Astrocyte (in vitro differentiated cells and primary cell): ENCODE measurements at regions not wholly inside any gene's neighbourhood (a gene's known extent, or its start where the extent isn't known, plus 50 kb on each side); places are given as distances from the start of the nearest gene placed in this dataset.
"Not testable (repeated sequence)": the region's sequence is repeated elsewhere in the genome, so short reads cannot be mapped to it uniquely, and the experiment has no call there.

Source experiments
- DNase-seq: peaks from one replicate; pipeline ENCODE4 v3.0.0-alpha.2; 2010; ENCODE audit warnings: low read depth
- FAIRE-seq: peaks from 2 replicates; lab custom pipeline; 2011; peaks lifted over from hg19 to GRCh38; lab: Jason Lieb, UNC
- H2AFZ ChIP-seq: 2 replicates; pipeline ENCODE4 v1.6.0; 2012; ENCODE audit warnings: low read depth, low read length, inconsistent platforms
- H3K27ac ChIP-seq: 2 replicates; pipeline ENCODE4 v1.5.1; 2011; ENCODE audit warnings: low read depth, low read length, inconsistent platforms
- H3K27me3 ChIP-seq: 2 replicates; pipeline ENCODE4 v1.6.0; 2011; ENCODE audit warnings: low read length, inconsistent platforms; ENCODE audit not compliant: insufficient read depth
- H3K36me3 ChIP-seq: 2 replicates; pipeline ENCODE4 v1.5.1; 2011; ENCODE audit warnings: low read length, inconsistent platforms; ENCODE audit not compliant: insufficient read depth
- H3K4me1 ChIP-seq: 2 replicates; pipeline ENCODE4 v1.5.1; 2011; ENCODE audit warnings: low read length, inconsistent platforms; ENCODE audit not compliant: insufficient read depth
- H3K4me2 ChIP-seq: 2 replicates; pipeline ENCODE4 v1.6.0; 2012; ENCODE audit warnings: low read length, inconsistent platforms
- H3K4me3 ChIP-seq: 2 replicates; pipeline ENCODE4 v1.5.1; 2011; ENCODE audit warnings: low read depth, mild to moderate bottlenecking, low read length, inconsistent platforms; ENCODE audit not compliant: insufficient read depth
- H3K79me2 ChIP-seq: 2 replicates; pipeline ENCODE4 v1.6.0; 2012; ENCODE audit warnings: mild to moderate bottlenecking, low read length, inconsistent platforms; ENCODE audit not compliant: insufficient read depth
- H3K9ac ChIP-seq: 2 replicates; pipeline ENCODE4 v1.6.0; 2012; ENCODE audit warnings: mild to moderate bottlenecking, low read length, inconsistent platforms
- H3K9me3 ChIP-seq: 2 replicates; pipeline ENCODE4 v1.5.1; 2012; ENCODE audit warnings: low read depth, mild to moderate bottlenecking, low read length, inconsistent platforms; ENCODE audit not compliant: insufficient read depth
- H4K20me1 ChIP-seq: 2 replicates; pipeline ENCODE4 v1.6.0; 2012; ENCODE audit warnings: low read length, inconsistent platforms; ENCODE audit not compliant: insufficient read depth
- H3K27ac Mint-ChIP-seq: one replicate; pipeline ENCODE4 v1.8.0; 2021; ENCODE audit warnings: mild to moderate bottlenecking, mixed read lengths; ENCODE audit not compliant: unreplicated experiment
- H3K27me3 Mint-ChIP-seq: one replicate; pipeline ENCODE4 v1.8.0; 2021; ENCODE audit warnings: low read depth, mixed read lengths; ENCODE audit not compliant: unreplicated experiment
- H3K36me3 Mint-ChIP-seq: one replicate; pipeline ENCODE4 v1.8.0; 2021; ENCODE audit warnings: low read depth, mixed read lengths; ENCODE audit not compliant: unreplicated experiment
- H3K4me1 Mint-ChIP-seq: one replicate; pipeline ENCODE4 v1.8.0; 2021; ENCODE audit warnings: low read depth, mixed read lengths; ENCODE audit not compliant: unreplicated experiment
- H3K4me3 Mint-ChIP-seq: one replicate; pipeline ENCODE4 v1.8.0; 2021; ENCODE audit warnings: mild to moderate bottlenecking, moderate library complexity, mixed read lengths; ENCODE audit not compliant: unreplicated experiment
- H3K9me3 Mint-ChIP-seq: one replicate; pipeline ENCODE4 v1.8.0; 2021; ENCODE audit warnings: mild to moderate bottlenecking, mixed read lengths; ENCODE audit not compliant: unreplicated experiment
- CTCF ChIP-seq: IDR thresholded peaks from 2 replicates; pipeline ENCODE4 v1.5.1; 2011; ENCODE audit warnings: low read depth, mild to moderate bottlenecking, inconsistent platforms, low read length, moderate library complexity; ENCODE audit not compliant: insufficient read depth
- EZH2 ChIP-seq: IDR thresholded peaks from 2 replicates; pipeline ENCODE4 v1.6.1; 2012; ENCODE audit warnings: mild to moderate bottlenecking, low read length, inconsistent platforms; ENCODE audit not compliant: insufficient read depth

- no peak overlapping the region for H3K4me3 ChIP-seq
- no peak overlapping the region for H3K9ac ChIP-seq
- no peaks in the 10 kb centered on the region for H3K79me2 ChIP-seq
- no peaks in the 10 kb centered on the region for H3K36me3 ChIP-seq
- H3K27me3 Mint-ChIP-seq, result peaks cover 2% of the 10 kb centered on the region
- FAIRE-seq (no peak), DNase-seq (no peak)
- no peaks in the 10 kb centered on the region for H3K36me3 Mint-ChIP-seq
- no peak overlapping the region for H3K4me2 ChIP-seq
- TF ChIP-seq EZH2 (no peak), CTCF (no peak)
- no peaks in the 10 kb centered on the region for H3K4me1 Mint-ChIP-seq
- H2AFZ ChIP-seq, result no peak overlapping the region
- H3K4me3 Mint-ChIP-seq, result no peak overlapping the region
- no peaks in the 10 kb centered on the region for H4K20me1 ChIP-seq
- H3K27me3 ChIP-seq, result no peaks in the 10 kb centered on the region
- H3K4me1 ChIP-seq, result no peaks in the 10 kb centered on the region
- no peak overlapping the region for H3K27ac ChIP-seq
- H3K27ac Mint-ChIP-seq, result no peak overlapping the region
- no peaks in the 10 kb centered on the region for H3K9me3 ChIP-seq
- H3K9me3 Mint-ChIP-seq, result peaks cover 2% of the 10 kb centered on the region
Measured at GRCh38 chr6:81120280-81120679, 632.2 kb downstream of the TENT5A start.

- TF ChIP-seq CTCF (no peak), EZH2 (no peak)
- no peak overlapping the region for H3K9ac ChIP-seq
- no peaks in the 10 kb centered on the region for H4K20me1 ChIP-seq
- no peak for FAIRE-seq
- no peak overlapping the region for H3K27ac ChIP-seq
- Mint-ChIP-seq H3K4me3 (no peak overlapping the region), H3K36me3 (no peaks in the 10 kb centered on the region), H3K9me3 (no peaks in the 10 kb centered on the region), H3K4me1 (no peaks in the 10 kb centered on the region), H3K27ac (no peak overlapping the region), H3K27me3 (no peaks in the 10 kb centered on the region)
- no peaks in the 10 kb centered on the region for H3K27me3 ChIP-seq
- no peaks in the 10 kb centered on the region for H3K79me2 ChIP-seq
- DNase-seq, result no peak
- H3K4me3 ChIP-seq, result no peak overlapping the region
- no peak overlapping the region for H3K4me2 ChIP-seq
- no peaks in the 10 kb centered on the region for H3K36me3 ChIP-seq
- H3K9me3 ChIP-seq, result no peaks in the 10 kb centered on the region
- H3K4me1 ChIP-seq, result no peaks in the 10 kb centered on the region
- no peak overlapping the region for H2AFZ ChIP-seq
Measured at GRCh38 chr6:81105998-81106397, 646.5 kb downstream of the TENT5A start.

GRCh38 chr6:81098109-81098814, 654.2 kb downstream of the TENT5A start:
- Mint-ChIP-seq H3K9me3 (no peaks in the 10 kb centered on the region), H3K4me1 (no peaks in the 10 kb centered on the region), H3K36me3 (no peaks in the 10 kb centered on the region), H3K27me3 (no peaks in the 10 kb centered on the region), H3K27ac (no peak overlapping the region), H3K4me3 (no peak overlapping the region)
- Histone ChIP-seq H3K9ac (no peak overlapping the region), H2AFZ (no peak overlapping the region), H3K79me2 (no peaks in the 10 kb centered on the region), H3K4me3 (no peak overlapping the region), H3K27ac (no peak overlapping the region), H3K4me1 (no peaks in the 10 kb centered on the region), H4K20me1 (no peaks in the 10 kb centered on the region), H3K9me3 (no peaks in the 10 kb centered on the region), H3K36me3 (no peaks in the 10 kb centered on the region), H3K4me2 (no peak overlapping the region), H3K27me3 (no peaks in the 10 kb centered on the region)
- DNase-seq (no peak), FAIRE-seq (no peak)
- TF ChIP-seq CTCF (no peak), EZH2 (no peak)

DNA sequence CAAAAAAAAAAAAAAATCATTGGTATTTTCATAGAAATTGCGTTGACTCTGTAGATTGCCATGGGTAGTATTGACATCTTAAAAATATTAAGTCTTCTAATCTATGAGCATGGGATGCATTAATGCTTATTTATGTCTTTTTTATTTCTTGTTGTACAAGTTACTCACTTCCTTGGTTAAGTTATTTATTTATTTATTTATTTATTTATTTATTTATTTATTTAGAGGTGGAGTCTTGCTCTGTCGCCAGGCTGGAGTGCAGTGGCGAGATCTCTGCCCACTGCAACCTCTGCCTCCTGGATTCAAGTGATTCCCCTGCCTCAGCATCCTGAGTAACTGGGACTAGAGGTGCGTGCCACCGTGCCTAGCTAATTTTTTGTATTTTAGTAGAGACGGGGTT, 656.0 kb downstream of the TENT5A start:
- not testable (repeated sequence) for FAIRE-seq, H4K20me1 ChIP-seq, H3K9ac ChIP-seq, H3K4me1 ChIP-seq, H3K79me2 ChIP-seq, H3K4me1 Mint-ChIP-seq, H3K27me3 ChIP-seq, H3K36me3 Mint-ChIP-seq, H3K9me3 ChIP-seq, DNase-seq, H3K27ac Mint-ChIP-seq, H3K4me3 ChIP-seq, H2AFZ ChIP-seq, H3K27me3 Mint-ChIP-seq, H3K27ac ChIP-seq, H3K9me3 Mint-ChIP-seq, H3K36me3 ChIP-seq, H3K4me2 ChIP-seq, H3K4me3 Mint-ChIP-seq
